Panc1 (cell line): ENCODE measurements at regions not wholly inside any gene's neighbourhood (a gene's known extent, or its start where the extent isn't known, plus 50 kb on each side); places are given as distances from the start of the nearest gene placed in this dataset.

Experiments
- POLR2AphosphoS5 ChIP-seq: IDR thresholded peaks from 2 replicates; pipeline ENCODE4 v1.6.1; 2012; ENCODE audit warnings: mild to moderate bottlenecking, low read depth, low read length, moderate library complexity
- SIN3A ChIP-seq: IDR thresholded peaks from 2 replicates; pipeline ENCODE4 v1.6.1; 2012; ENCODE audit warnings: low read depth, mild to moderate bottlenecking, low read length, moderate library complexity, borderline replicate concordance; ENCODE audit not compliant: insufficient read depth
- TF ChIP-seq, protein P1 (sequence below): fragments of 450-650 bp; IDR thresholded peaks from 2 replicates; pipeline ENCODE4 v1.5.1; 2017; ENCODE audit warnings: mild to moderate bottlenecking

DNA sequence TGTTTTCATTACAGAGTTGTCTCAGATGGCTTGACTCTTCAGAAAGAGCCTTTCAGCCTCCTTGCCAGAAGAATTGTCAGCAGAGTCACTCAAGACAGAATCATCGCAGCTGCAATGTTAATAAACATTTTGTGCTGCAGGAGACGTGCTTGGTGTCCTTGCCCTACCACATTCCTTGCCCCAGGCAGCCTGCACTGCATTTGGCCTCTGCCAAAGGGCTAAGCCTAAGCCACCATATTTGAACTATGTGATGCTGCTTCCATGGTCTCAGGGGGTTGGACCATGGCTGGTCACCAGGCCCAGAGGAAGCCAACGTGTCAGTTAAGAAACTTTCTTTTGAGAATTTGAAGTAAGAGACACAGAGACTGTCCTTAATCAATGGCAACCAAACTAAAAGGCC is 145.4 kb downstream of the ACTL7B start:
- no peak for TF ChIP-seq SIN3A
- TF ChIP-seq, protein P1, sequence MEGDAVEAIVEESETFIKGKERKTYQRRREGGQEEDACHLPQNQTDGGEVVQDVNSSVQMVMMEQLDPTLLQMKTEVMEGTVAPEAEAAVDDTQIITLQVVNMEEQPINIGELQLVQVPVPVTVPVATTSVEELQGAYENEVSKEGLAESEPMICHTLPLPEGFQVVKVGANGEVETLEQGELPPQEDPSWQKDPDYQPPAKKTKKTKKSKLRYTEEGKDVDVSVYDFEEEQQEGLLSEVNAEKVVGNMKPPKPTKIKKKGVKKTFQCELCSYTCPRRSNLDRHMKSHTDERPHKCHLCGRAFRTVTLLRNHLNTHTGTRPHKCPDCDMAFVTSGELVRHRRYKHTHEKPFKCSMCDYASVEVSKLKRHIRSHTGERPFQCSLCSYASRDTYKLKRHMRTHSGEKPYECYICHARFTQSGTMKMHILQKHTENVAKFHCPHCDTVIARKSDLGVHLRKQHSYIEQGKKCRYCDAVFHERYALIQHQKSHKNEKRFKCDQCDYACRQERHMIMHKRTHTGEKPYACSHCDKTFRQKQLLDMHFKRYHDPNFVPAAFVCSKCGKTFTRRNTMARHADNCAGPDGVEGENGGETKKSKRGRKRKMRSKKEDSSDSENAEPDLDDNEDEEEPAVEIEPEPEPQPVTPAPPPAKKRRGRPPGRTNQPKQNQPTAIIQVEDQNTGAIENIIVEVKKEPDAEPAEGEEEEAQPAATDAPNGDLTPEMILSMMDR, result no peak
- no peak for TF ChIP-seq POLR2AphosphoS5
